HL-60 (cell line): ENCODE measurements at regions not wholly inside any gene's neighbourhood (a gene's known extent, or its start where the extent isn't known, plus 50 kb on each side); places are given as distances from the start of the nearest gene placed in this dataset.

ENCODE experiments used
- DNase-seq, 2 experiments: peaks; one replicate each; pipeline ENCODE4 v3.0.0-alpha.2; 2010 to 2020; ENCODE audit warnings: low read depth in 1 of 2, low spot score in 1 of 2
- H3K27ac ChIP-seq: fragments of 250-450 bp; sonication (Bioruptor Pico); replicated peaks from 2 replicates; pipeline ENCODE4 v1.5.1; 2020; ENCODE audit warnings: mild to moderate bottlenecking, moderate library complexity
- H3K27me3 ChIP-seq: fragments of 250-450 bp; sonication (Bioruptor Pico); 2 replicates; pipeline ENCODE4 v1.5.1; 2021; ENCODE audit warnings: mild to moderate bottlenecking, moderate library complexity; ENCODE audit not compliant: insufficient read depth, poor library complexity, severe bottlenecking
- H3K4me3 ChIP-seq: replicated peaks from 2 replicates; pipeline ENCODE4 v1.5.1; 2011; ENCODE audit warnings: mild to moderate bottlenecking, control low read depth, low read length; ENCODE audit not compliant: insufficient read depth
- GABPA ChIP-seq: IDR thresholded peaks from 2 replicates; pipeline ENCODE4 v1.6.1; 2012; ENCODE audit warnings: low read depth
- POLR2AphosphoS5 ChIP-seq: IDR thresholded peaks from 2 replicates; pipeline ENCODE4 v1.6.1; 2012; ENCODE audit warnings: low read depth
- REST ChIP-seq: IDR thresholded peaks from 2 replicates; pipeline ENCODE4 v1.6.1; 2012; ENCODE audit warnings: low read depth; ENCODE audit not compliant: insufficient replicate concordance
- SPI1 ChIP-seq: IDR thresholded peaks from 2 replicates; pipeline ENCODE4 v1.6.1; 2012; ENCODE audit warnings: low read depth, mild to moderate bottlenecking, borderline replicate concordance
- TF ChIP-seq, protein P1 (sequence below): IDR thresholded peaks from one replicate; pipeline ENCODE4 v1.5.1; 2011; ENCODE audit warnings: low read length, control low read depth, inconsistent platforms; ENCODE audit not compliant: insufficient read depth

GRCh38 chr5:165714598-165714997 lies 2209.2 kb downstream of the MAT2B start:
- TF ChIP-seq SPI1 (no peak), REST (no peak), POLR2AphosphoS5 (no peak), GABPA (no peak)
- TF ChIP-seq, protein P1, sequence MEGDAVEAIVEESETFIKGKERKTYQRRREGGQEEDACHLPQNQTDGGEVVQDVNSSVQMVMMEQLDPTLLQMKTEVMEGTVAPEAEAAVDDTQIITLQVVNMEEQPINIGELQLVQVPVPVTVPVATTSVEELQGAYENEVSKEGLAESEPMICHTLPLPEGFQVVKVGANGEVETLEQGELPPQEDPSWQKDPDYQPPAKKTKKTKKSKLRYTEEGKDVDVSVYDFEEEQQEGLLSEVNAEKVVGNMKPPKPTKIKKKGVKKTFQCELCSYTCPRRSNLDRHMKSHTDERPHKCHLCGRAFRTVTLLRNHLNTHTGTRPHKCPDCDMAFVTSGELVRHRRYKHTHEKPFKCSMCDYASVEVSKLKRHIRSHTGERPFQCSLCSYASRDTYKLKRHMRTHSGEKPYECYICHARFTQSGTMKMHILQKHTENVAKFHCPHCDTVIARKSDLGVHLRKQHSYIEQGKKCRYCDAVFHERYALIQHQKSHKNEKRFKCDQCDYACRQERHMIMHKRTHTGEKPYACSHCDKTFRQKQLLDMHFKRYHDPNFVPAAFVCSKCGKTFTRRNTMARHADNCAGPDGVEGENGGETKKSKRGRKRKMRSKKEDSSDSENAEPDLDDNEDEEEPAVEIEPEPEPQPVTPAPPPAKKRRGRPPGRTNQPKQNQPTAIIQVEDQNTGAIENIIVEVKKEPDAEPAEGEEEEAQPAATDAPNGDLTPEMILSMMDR, result no peak

DNA sequence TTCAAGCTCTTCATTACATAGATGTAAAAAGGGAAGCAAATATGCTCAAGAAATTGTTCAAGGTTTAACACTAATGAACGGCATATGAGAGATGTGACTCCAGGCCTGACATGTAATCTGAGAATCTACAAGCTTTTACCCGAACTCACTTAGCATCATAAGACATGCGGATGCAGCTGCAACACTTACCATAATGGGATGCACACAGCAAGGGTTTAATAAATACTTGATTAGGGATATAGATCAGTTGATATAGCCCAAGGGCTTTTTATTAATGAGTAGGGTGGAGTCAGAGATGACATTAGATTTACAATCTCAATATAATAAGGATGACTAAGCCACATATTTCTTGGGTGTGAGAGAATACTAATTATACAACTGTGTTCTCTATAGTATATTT lies 2215.5 kb downstream of the MAT2B start:
- Histone ChIP-seq H3K4me3 (no peak overlapping the region), H3K27ac (no peak overlapping the region), H3K27me3 (no peaks in the 10 kb centered on the region)
- DNase-seq, result no peak
- TF ChIP-seq REST (no peak), POLR2AphosphoS5 (no peak), GABPA (no peak), SPI1 (no peak)
- TF ChIP-seq, protein P1, result no peak

More at GRCh38 chr5:165714598-165714997, 2209.2 kb downstream of the MAT2B start:
- no peak for DNase-seq
- H3K4me3 ChIP-seq, result no peak overlapping the region
- H3K27me3 ChIP-seq, result no peaks in the 10 kb centered on the region
- no peak overlapping the region for H3K27ac ChIP-seq

GRCh38 chr5:165722401-165722800 lies 2217.0 kb downstream of the MAT2B start:
- no peak for DNase-seq
- Histone ChIP-seq H3K4me3 (no peak overlapping the region), H3K27me3 (no peaks in the 10 kb centered on the region), H3K27ac (no peak overlapping the region)
- TF ChIP-seq GABPA, result no peak
- TF ChIP-seq SPI1, result no peak
- TF ChIP-seq, protein P1, result no peak
- no peak for TF ChIP-seq REST
- no peak for TF ChIP-seq POLR2AphosphoS5
